HG03045 (cell line): ENCODE measurements at regions not wholly inside any gene's neighbourhood (a gene's known extent, or its start where the extent isn't known, plus 50 kb on each side); places are given as distances from the start of the nearest gene placed in this dataset.
"Not testable (repeated sequence)": the region's sequence is repeated elsewhere in the genome, so short reads cannot be mapped to it uniquely, and the experiment has no call there.

ENCODE experiments used
- ATAC-seq: cut with Tn5 transposase; IDR thresholded peaks from one replicate; pipeline ENCODE4 v1.9.1; 2021; ENCODE audit warnings: mild to moderate bottlenecking, moderate library complexity; ENCODE audit not compliant: unreplicated experiment

DNA sequence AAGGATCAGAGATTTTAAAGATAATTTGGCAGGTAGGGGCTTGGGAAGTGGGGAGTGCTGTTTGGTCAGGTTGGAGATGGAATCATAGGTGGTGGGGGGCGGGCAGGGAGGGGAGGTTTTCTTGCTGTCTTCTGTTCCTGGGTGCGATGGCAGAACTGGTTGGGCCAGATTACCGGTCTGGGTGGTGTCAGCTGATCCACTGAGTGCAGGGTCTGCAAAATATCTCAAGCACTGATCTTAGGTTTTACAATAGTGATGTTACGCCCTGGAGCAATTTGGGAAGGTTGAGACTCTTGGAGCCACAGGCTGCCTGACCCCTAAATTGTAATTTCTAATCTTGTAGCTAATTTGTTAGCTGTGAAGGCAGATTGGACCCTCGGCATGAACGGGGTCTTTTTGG is 78.0 kb upstream of the PARP8 start:
- not testable (repeated sequence) for ATAC-seq

DNA sequence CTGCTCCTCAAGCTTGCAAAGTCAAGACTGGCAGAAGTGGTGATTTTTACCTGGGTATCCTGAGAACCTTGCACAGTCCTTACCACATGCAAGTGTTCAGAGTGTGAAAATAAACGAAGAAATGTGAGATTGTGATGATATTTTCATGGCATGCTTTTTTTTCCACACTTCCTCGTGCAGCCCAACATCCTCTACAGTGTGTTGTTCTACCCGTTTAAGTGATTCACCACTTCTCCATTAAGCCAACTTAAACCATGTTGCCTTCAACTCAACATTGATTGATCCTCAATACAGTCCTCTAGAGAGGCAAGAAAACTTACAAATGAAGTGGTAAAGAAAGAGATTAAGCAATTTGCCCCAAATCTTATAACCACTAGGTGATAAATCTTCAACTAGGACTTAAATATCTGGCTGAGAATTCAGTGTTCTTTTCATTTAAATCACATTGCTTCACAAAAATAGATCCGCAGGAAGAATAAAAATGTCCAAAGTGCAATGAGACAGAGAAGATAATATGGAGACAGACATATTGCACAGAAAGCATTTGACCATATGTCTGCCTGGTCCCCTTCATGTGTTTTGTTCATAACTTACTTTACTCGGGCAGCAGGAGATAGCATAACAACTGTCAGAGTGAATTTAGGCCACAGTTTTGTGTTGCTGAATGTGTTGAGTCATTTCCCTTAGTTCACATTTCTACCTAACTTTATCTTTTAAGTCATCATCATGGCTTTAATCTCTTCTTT is 75.8 kb upstream of the PARP8 start:
- not testable (repeated sequence) for ATAC-seq

DNA sequence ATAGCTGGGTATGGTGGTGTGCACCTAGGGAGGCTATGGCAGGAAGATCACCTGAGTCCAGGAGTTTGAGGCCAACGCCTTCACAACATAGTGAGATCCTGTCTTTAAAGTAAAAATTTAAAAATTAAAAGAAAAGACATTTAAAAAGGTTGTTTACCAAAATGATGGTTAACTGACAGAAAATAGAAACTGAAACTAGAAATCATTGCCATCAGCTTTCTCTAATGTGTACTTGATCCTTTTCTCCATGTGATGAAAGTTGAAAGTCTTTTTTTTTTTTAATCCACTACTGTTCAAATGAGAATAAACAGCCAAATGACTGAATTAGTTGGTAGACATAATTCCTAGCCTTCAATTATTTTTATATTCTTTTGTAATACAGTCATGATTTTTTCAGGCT is 75.1 kb upstream of the PARP8 start:
- ATAC-seq = not testable (repeated sequence)

DNA sequence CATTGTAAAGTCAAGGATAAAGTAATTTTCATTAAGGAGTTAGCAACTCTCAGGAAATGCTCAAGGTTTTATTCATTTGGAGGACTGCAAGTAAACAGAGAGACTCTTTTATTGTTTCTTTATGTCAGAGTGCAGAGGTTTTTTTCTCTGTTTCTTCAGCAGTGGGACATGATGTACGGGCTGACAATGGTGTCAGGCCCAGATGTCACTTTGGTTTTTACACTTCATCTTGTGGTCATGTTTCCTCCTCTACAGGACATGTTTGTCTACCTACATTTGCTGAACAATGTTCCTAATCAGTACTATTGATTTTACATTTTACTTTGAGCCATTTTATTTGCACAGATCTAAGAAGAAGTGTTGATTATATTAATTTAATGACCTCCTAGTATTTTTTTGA is 72.8 kb upstream of the PARP8 start:
- ATAC-seq = no peak

DNA sequence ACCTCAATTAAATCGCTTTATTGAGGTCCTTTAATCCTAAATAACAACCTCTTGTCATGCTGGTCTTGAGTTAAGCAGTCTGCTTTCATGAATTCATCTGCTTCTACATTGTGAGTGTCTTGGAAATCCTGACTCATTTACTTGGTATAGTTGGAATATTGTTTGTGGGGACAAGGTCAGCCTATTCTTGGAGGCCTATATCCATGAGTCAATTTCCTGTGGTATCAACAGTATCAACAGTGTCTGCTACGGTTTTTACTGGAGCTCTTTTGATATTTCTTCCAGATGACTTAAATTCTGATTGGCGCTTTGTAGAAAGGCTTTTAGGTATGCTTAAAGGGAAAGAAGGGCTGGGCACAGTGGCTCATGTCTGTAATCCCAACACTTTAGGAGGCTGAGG is 71.2 kb upstream of the PARP8 start:
- ATAC-seq = no peak

DNA sequence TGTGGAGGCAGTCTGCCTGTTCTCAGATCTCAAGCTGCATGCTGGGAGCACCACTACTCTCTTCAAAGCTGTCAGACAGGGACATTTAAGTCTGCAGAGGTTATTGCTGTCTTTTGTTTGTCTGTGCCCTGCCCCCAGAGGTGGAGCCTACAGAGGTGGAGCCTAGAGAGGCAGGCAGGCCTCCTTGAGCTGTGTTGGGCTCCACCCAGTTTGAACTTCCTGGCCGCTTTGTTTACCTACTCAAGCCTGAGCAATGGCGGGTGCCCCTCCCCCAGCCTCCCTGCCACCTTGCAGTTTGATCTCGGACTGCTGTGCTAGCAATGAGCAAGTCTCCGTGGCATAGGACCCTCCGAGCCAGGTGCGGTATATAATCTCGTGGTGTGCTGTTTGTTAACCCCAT is 64.9 kb upstream of the PARP8 start:
- not testable (repeated sequence) for ATAC-seq

DNA sequence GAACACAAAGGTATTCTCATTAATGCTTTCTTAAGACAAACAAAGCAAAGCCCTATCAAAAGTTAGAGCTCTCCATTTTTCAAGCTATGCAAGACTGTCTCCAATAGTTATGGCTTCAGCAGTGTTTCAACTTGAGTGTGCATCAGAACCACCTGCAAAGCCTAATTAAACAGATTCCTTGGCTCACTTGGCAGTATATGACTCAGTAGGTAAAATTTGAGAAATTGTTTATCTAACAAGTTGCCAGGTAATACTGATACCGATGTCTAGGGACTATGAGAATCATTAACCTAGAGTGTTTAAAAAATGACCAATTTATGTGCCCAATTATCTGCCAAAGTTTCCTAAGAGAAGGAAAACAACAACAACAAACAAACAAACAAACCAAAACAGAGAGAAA is 60.3 kb upstream of the PARP8 start:
- no peak for ATAC-seq

DNA sequence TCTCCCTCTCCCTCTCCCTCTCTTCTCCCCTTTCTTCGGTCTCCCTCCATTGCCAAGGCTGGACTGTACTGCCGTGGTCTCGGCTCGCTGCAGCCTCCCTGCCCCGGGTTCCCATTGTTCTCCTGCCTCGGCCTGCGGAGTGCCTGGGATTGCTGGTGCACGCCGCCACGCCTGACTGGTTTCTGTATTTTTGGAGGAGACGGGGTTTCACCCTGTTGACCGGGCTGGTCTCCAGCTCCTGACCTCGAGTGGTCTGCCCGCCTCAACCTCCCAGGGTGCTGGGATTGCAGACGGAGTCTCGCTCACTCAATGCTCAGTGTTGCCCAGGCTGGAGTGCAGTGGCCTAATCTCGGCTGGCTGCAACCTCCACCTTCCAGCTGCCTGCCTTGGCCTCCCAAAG is 59.0 kb upstream of the PARP8 start:
- ATAC-seq = not testable (repeated sequence)

DNA sequence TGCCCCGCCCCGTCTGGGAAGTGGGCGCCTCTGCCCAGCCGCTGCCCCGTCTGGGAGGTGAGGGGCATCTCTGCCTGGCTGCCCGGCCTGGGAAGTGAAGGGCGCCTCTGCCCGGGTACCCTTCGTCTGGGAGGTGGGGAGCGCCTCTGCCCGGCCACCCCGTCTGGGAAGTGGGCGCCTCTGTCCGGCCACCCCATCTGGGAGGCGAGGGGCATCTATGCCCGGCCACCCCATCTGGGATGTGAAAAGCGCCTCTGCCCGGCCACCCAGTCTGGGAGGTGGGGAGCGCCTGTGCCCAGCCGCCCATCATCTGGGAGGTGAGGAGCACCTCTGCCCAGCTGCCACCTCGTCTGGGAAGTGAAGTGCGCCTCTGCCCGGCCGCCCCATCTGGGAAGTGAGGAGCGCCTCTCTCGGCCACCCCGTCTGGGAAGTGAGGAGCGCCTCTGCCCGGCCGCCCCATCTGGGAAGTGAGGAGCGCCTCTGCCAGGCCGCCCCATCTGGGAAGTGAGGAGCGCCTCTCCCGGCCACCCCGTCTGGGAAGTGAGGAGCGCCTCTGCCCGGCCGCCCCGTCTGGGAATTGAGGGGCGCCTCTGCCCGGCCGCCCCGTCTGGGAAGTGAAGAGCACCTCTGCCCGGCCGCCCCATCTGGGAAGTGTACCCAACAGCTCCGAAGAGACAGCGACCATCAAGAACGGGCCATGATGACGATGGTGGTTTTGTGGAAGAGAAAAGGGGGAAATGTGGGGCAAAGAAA is 58.3 kb upstream of the PARP8 start:
- not testable (repeated sequence) for ATAC-seq

DNA sequence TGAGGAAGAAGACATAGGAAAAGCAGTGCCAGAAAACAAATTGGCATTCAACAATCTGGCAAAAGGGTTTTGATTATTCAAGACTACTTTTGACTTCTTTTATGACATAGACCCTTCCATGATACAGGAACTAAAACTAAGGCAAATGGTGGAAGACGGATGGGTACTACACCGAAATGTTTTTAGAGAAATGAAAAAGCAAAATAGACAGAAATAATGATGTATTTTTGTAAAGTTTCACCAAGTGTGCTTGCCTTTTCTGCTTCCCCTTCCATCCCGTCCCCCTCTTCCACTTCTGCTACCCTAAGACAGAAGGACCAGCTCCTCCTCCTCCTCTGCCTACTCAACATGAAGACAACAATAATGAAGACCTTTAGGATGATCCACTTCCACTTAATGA is 53.4 kb upstream of the PARP8 start:
- ATAC-seq = not testable (repeated sequence)
